NCI-H1417 treated with DMSO at 0.1 percent for 48 hours (cell line): ENCODE measurements at regions not wholly inside any gene's neighbourhood (a gene's known extent, or its start where the extent isn't known, plus 50 kb on each side); places are given as distances from the start of the nearest gene placed in this dataset.
"Not testable (repeated sequence)": the region's sequence is repeated elsewhere in the genome, so short reads cannot be mapped to it uniquely, and the experiment has no call there.

Experiments used
- DNase-seq: peaks from one replicate; lab custom pipeline; 2025; lab: John Stamatoyannopoulos, UW

DNA sequence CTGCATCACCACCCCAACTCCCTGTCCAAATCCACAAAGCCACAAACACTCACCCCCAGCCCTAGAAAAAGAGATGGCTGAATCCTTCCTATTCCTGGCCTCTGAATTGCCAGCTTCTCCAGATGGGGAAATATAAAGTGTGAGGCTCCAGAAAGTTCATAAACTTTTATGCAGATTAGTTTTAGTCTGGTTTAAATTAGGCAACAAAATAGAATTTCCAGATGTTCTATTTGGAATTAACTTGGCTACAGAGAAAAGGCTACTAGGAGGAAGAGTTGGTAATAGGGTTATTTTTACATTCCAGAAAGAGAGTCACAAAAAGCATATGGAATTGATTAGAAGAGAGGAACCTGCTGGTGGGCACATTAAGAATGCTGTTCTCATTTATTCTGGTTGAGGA is 56.0 kb downstream of the EN1 start:
- DNase-seq: no peak

DNA sequence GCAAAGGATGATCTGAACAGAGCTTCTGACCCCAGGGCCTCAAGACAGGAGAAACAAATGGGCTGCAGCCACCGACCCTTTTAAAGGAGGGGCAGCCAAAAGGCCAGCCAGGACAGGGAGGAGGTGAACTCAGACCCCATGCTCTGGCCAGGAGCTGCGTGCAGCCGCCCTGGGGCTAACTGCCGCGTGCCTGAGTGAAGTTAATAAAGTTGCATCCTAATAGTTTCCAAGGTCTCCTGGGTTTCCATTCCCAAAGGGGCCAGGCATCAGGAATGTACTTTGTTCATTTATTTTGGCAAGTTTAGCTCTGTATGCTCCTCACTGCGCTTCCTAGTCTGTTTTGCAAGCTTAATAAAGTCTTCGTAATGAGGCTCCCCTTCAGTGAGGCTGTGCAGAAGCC is 60.7 kb downstream of the EN1 start:
- DNase-seq: no peak

DNA sequence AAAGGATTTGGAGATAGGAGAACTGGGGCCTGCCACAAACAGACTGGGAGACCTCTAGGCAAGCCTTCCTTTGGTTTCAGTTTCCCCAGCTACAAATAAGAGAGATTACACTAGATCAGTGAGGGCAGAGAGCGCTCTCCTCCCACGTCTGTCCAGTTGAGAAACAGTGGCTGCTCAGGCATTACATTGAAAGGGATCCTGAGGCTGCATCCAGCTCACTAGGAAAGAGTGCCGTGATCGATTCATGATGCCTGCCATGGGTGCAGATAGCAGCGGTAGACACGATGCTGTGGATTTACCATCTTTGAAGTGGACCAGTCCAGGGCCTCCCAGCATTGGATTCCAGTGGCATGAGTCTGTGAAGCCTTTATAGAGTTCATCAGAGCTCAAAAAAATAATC is 62.6 kb downstream of the EN1 start:
- DNase-seq: no peak

DNA sequence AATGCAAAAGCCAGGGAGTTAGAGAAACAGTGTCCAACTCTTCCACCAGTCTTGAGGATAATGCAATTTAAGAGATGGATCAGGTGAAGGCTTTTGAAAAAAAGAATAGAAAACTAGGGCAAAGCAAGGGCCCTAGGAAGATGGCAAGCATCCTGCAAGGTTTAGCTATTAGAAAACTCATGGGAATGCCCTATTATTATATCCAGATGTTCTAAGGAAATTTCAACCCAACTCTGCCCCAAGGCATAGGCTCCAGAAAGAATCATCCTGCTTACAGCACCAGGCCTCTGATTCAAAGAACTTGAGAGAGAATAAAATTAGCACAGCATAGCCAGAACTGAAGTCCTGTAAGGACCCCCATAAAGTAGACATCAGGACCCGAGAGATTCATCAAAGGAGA is 68.1 kb downstream of the EN1 start:
- DNase-seq: no peak

DNA sequence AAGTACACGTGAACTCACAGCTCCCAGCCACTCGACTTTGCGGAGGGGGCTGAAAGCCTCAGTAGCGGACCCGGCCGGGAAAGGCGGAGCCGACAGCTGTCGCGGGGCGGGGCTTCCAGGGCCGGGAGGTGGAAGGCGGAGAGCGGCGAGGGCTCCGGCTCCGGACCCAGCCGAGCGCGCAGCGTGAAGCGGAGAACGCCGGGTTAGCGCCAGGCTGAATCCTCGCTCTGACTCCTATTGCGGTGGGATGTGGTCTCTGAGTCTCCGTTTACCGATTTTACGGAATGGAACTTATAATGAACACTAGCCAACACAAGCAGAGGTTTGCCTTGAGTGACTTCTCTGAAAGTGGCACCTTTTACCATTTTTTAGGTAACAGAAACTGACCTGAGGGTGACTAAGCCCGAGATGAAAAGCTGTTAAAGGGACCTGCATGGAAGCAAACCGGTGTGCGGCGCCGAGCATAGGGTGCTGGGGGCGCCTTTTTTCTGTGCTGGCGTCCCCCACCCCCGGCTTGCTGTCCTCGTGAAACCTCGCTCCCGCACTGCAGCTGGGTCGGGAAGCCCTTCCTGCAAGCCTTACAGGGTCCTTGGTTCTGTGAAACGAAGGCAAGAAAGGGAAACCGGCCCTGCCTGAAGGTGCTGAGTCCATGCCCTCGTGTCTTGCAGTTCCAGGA is 72.9 kb downstream of the EN1 start:
- DNase-seq: no peak

DNA sequence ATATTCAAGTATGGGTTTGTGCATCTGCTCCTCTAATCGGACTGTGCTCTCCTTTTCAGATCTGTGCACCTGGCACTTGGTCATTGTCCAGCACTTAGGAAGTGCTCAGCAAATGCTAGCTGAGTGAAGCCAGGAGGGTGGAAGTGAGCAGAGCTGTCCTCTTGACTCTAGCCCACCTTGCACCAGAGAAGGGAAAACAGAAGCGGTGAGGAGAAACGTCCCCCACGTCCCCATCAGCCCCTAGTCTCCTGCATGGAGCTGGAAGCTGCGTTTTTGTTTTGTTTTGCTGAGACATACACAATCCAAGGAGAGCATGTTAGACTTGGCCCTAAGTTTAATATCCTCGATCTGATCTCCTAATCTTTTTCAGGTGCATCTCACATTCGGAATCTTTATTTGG is 73.6 kb downstream of the EN1 start:
- DNase-seq: no peak

DNA sequence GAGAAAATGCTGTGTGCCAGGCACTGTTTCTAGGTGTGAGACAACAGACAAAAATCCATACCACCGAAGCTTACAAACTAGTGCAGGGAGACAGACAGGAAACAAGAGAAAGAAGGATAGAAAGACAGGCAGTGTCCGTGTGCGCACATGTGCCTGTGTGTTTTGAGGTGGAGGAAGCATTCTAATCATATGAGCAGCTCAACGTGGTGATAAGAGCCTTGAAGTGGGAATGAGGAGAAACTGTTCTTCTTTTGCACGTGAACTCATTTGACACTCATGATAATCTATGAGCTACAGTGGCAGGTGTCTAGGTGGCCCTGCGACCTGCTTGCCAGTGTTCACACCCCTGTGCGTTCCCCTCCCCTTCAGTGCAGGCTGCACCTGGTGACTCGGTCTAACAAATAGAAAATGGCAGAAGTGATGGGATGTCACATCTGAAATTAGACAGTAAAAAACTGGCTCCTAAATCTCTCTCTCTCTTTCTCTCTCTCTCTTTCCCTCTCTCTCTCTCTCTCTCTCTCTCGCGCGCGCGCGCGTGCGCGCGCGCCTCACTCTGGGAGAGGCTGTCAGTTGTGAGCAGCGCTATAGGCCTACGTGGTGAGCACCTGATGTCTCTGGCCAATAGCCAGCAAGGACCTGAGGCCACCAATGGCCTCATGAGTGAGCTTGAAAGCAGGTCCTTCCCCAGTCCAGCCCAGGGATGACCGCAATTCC is 74.8 kb downstream of the EN1 start:
- DNase-seq: no peak

DNA sequence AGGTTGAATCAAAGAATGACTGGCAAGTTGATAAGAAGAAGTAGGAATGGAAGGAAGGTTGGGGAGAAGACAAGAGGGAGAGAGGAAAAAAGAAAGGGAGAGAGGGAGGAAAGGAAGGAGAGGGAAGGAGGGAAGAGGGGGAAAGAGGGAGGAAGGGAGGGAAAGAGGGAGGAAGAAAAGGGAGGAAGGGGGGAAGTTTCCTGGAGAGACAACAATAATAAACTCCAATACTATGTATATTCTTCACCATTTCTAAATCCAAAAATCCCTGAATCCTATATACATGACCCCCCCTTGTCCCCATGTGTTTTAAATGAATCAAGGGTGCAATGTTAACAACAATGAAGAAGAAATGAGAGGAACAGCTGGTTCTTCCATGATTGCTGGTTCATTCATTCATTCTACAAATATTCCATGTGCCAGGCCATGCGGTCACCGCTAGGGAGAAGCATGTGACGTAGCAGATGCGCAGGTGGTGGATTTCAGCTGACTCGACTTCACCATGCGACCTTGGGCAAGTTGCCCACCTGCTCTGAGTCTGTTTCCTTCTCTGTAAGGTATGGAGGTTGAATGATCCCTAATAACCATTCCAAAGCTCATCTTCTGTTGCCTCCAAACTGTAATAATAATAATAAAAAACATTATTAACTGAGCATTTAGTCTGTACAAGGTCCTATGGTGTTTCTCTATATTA is 77.6 kb downstream of the EN1 start:
- no peak for DNase-seq

DNA sequence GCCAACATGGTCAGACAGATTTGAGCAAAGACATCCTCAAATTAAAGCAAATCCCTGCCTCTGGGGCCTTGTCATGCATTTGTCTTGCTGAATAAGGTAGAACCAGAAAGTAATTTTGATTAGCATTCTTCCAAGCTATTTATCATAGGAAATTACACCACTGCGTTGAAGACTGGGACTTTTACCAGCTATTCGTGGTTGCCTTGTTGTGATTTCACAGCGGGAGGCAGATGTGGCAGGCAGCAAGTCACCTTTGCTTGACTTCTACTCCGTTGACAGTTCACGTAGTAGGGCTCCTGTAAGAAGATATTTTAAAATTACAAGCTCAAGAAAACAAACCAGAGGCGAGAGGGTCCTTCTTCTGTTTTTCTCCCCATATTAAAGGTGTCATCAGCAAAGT is 80.6 kb downstream of the EN1 start:
- DNase-seq: no peak

DNA sequence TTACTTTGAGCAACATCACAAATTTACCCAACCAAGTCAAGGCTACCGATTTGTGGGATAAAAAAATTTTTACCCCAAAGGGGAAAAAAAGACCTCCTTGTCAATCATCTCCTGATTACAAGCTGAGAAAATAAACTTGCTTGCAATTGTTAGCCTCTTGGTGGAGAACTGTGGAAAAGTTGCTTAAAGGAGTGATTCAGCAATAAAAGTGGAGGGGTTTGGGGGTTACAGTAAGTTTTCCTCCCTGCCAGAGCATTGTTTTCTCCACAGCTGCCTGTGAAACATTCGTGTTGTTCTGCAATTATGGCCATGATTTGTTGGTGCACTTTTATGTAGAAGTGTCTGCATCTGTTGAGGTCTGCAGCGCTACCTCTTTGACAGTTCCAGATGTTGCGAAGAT is 82.6 kb downstream of the EN1 start:
- no peak for DNase-seq

DNA sequence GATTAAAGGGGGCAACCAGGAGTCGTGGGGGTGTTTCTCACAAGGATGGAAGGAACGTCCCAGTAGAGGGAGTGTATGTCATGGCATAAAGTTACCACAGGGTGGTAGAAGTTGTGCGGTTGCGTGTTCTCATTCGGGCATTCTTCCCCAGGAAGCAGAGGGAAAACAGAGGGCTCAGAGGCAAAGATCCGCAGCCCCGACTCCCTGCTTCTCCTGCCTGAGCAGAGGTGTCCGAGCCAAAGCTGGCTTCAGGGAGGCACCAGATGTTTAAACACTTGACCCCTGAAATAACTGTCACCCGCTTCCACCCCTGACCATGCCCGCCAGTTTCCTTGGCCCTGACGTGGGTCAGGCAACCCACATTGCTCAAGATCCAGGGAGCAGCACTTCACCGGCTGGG is 83.7 kb downstream of the EN1 start:
- no peak for DNase-seq

DNA sequence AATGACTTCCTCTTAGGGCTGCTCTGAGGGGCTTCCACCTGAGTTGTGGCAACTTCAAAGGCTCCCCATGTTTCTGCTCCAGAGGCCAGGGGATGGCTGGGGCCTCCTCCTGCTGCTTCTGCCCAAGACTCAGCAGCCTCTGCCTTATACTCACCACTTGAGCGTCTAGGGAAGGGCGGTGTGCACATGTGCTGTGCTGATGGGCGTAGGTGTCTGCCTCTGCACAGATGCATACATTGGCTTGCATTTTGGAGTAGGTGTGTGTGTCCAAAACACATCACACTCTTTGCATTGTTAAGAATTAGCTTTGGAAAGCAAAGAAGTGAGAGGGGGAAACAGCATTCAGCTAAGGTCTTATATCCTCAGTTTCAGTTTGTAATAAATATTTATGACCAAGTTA is 85.2 kb downstream of the EN1 start:
- DNase-seq: no peak

DNA sequence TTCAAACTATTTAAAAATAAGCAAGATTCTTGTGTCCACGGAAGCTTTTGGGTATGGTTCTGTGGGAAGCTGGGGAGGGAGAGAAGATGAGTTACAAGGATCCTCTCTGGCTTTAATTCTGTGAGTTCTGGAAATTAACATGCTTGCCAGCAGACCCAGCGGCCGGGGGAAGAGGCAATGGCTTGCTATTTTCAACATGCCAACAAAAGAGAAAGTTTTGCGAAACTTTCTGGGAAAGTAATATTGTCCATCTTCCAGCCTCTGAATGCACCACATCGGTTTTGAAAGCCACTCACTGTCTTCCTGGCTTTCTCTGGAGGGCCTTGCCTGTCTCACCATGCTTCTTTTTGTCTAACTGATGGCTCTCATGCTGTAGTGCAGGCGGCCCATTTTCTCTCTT is 85.7 kb downstream of the EN1 start:
- DNase-seq: no peak

DNA sequence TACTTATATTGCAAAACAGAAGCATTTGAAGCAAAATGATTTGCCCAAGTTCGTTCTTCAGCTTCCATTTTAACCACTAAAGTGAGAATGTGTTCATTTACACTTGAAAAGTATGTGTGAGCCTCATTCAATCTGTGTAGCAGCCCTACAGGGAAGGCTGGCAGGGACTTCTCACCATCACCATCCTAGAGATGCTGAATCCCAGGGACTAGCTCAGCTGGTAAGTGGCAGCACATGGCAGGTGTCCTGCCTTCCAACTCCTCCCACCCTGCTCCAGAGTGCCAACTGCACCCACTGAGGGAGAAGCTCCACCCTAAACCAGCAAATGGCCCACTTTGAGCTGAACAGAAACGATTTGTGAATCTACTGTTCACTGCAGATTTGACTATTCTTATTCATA is 91.5 kb downstream of the EN1 start:
- no peak for DNase-seq

DNA sequence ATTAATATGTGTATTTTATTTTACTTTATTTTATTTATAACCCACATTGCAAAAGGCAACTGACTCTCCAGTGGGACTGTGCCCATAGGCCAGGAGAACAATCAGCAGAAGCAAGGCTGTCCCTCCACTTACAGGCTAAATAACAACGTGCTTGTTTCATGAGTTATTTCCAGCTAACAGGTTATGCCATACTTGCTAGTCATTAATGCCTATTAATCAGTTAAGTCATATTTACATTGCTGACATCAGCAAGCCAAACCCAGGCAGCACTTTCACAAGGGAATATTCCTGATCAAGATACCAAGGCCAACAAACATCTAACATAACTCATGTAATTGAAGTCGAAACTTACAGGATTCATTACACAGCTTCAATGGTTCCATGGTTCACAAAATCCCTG is 92.1 kb downstream of the EN1 start:
- no peak for DNase-seq

DNA sequence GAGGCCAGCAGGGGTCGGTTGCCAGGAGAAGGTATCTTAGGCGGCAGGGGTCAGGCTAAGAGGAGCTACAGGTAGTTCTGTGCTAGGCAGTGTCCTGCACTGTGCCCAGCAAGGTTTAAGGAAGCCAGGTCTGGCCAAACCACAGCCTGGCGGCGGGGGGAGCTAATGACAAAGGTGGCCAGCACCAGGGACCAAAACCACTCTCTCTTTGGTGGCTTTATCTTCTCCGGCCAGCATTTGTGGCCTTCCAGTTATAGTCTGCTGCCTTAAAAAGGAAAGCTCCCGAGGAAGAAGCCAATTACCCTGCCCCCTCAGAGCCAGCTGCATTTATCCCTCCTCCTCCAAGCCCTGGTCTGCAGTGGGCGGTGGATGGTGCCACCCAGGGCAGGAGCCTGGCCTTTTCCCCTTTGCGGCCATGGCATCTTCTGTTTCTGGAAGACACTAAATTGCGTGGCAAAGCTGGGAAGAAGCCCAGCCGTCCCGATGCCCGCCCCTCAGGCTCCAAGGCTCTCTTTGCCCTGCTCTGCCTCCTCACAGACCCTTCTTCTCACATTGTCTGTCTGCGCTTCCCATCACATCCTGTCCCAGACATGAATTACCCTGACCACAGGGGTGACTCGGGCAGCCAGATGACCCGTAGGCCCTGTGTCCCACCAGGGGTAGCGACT is 94.6 kb downstream of the EN1 start:
- DNase-seq: no peak

DNA sequence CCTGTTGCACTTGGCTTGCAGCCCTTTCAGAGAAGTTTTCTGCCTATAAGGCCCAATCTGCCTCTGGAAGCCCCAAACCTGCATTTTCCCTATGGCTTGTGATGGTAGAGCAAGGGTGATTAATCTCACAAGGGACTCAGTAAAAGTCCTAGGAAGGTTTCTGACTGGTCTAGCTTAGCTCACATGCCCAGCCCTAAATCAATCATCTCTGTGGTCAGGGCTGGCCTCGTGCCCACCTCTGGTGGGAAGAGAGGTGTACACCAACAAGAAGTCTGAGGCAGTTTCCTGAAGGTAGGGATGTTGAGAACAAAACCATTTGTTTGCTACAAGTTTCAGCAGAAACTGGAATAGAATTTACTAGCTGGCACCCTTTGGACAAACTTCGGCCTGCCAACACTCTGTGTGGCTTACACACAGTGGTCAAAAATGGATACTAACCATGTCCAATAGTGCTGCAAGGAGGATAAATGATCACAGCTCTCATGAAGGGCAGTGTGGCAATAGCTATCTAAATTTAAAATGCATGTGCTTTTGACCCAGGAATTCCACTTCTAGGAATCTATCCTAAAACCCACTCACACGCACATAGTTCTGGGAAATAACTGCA is 96.4 kb downstream of the EN1 start:
- DNase-seq: no peak

DNA sequence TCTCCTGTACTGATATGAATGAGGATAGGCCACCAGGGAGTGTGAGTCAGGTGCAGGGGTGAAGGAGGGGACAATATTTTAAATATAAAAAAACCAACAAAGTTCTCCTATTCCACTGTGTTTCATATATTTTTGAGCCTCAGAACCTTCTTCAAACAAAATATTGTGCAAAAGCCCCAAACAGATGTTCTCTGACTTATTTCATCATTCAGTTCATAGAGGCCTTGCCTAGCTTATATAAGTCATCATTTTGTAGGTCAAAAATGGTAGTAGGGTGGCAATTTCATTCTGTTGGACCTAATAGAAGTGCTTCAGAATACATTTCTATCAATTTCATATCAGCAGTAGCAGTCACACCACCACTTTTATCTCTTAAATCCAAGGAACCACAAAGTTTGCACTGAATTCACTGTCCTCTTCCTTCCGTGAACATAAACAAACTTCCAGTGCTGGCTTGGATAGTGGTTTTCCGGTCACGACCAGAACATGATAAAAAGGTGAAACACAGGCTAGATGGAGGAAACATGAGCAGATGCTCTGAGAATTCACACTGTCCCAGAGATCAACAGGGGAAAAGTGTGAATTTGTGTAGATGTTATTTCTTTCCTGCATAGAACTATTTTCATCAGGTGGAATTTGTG is 99.1 kb downstream of the EN1 start:
- DNase-seq: no peak

DNA sequence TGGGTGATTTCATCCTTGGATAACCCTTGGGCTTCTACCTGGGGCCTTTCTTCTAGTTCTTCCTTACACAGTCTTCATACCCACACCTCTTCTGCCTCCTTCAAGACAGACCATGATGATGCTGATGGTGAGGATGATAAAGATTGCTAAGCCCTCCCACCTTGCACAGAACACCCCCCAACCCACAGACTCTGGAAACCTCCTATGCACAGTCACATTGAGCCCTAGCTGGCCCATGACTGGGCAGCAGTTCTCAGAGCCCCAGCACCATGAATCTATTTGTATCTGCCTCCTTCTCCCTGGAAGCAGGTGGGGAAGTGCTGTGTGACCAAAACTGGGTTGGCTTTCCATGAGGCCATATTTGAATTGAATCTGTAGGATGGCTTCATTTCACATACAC is 99.8 kb downstream of the EN1 start:
- DNase-seq: no peak

DNA sequence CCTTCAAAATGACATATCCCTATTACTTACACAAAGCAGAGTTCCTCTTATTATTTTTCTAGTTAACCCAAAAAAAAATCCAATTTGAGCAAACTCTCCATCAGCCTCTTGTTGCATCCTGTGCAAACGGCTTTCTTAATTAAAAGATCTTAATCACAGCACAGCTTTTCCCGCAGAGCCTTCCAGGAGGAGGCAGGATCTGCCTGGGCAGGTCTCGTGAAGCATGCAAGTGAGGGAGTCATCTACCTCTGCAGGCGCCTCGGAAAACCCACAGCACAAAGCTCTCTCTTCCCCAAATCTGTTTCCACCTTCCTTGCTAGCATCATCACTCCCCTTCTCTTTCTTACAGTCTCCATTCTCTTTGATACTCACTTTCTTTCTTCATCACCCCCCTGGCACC is 100.4 kb downstream of the EN1 start:
- DNase-seq: no peak

DNA sequence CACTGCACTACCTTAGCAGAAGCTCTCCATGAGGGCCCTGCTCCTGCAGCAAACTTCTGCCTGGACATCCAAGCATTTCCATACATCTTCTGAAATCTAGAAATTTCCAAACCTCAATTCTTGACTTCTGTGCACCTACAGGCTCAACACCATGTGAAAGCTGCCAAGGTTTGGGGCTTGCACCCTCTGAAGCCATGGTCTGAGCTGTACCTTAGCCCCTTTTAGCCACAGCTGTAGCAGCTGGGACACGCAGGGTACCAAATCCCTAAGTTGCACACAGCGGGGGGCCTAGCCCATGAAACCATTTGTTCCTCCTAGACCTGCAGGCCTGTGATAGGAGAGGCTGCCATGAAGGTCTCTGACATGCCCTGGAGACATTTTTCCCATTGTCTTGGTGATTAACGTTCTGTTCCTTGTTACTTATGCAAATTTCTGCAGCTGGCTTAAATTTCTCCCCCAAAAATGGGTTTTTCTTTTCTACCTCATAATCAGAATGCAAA is 102.7 kb downstream of the EN1 start:
- DNase-seq: not testable (repeated sequence)
